ENCODE measurements at regions not wholly inside any gene's neighbourhood (a gene's known extent, or its start where the extent isn't known, plus 50 kb on each side); places are given as distances from the start of the nearest gene placed in this dataset.

DNA sequence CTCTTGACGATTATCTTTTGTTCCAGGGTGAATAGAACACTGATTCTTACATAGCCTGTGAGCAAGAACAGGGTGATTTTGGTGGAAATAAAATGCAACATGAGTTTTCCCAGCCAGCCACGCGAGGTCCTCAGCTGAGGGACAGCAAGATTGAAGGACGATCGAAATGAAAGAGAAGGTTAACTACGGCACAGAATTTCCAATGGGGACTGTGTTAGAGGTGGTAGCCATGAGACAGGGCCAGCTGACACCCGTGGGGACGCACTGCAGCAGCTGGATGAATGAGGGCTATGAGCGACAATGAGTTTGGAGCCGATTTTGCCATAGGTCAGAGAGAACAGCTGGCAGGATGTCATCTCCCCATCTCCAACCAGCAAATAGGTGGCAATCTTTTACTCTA lies 243.4 kb upstream of the PELI2 start:
- TF ChIP-seq, protein P1, sequence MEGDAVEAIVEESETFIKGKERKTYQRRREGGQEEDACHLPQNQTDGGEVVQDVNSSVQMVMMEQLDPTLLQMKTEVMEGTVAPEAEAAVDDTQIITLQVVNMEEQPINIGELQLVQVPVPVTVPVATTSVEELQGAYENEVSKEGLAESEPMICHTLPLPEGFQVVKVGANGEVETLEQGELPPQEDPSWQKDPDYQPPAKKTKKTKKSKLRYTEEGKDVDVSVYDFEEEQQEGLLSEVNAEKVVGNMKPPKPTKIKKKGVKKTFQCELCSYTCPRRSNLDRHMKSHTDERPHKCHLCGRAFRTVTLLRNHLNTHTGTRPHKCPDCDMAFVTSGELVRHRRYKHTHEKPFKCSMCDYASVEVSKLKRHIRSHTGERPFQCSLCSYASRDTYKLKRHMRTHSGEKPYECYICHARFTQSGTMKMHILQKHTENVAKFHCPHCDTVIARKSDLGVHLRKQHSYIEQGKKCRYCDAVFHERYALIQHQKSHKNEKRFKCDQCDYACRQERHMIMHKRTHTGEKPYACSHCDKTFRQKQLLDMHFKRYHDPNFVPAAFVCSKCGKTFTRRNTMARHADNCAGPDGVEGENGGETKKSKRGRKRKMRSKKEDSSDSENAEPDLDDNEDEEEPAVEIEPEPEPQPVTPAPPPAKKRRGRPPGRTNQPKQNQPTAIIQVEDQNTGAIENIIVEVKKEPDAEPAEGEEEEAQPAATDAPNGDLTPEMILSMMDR (IDR thresholded peaks at IDR 0.05; ENCODE audit: low read depth, low read length), result no peak
- no peak overlapping the region for H3K4me3 ChIP-seq (ENCODE audit: low read depth, low read length)

DNA sequence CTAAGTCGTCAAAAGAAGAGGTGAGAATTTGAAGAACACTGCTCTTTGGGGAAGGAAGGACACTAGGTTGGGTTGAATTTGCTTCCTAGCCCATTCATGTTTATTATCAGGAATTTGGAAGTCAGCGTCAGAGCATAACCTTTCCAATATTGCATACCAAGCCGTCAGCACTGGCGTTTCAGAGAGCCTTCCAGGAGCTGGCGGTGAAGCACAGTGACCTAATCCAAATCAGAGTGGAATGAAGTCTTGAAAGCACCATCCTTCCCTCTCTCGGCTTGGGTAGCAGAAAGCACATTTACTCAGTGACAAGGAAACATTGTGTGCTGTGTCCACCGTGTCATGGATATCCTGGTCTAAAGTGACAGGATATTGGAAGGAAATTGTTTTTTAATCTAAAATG lies 240.3 kb upstream of the PELI2 start:
- TF ChIP-seq, protein P1 (IDR thresholded peaks at IDR 0.05; ENCODE audit: low read depth, low read length), result no peak
- H3K4me3 ChIP-seq (ENCODE audit: low read depth, low read length), result no peak overlapping the region

DNA sequence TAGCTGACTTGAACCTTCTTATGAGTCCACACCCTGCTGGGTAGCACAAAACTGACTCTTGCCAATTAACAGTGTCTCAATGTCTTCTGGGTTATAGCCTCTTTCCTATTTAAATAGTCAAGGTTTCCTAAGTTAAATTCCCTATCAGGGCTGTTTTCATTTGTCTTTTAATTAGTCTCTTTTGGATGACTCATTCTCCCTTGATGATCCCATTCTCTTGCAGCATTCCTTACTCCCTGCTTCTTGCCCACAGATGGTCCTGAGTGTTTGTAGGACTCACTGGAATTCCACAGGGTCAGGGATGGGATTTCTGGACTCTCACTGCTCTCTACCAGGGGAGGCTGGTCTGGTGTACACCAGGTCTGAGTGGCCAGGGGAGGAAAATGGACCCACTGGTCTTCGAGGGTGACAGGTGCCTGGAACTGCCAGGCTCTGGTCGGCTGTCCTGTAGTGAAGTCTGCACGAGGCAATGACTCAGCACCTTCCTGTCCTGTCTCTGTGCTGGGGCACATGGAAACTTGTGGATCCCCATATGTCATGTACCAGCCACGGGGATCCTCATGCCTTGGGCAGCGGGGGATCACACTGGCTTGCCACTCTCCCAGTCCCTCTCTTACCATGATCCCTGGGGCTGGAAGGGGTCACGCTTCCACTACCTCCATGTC lies 236.5 kb upstream of the PELI2 start:
- no peak overlapping the region for H3K4me3 ChIP-seq (ENCODE audit: low read depth, low read length)
- TF ChIP-seq, protein P1 (IDR thresholded peaks at IDR 0.05; ENCODE audit: low read depth, low read length), result no peak

DNA sequence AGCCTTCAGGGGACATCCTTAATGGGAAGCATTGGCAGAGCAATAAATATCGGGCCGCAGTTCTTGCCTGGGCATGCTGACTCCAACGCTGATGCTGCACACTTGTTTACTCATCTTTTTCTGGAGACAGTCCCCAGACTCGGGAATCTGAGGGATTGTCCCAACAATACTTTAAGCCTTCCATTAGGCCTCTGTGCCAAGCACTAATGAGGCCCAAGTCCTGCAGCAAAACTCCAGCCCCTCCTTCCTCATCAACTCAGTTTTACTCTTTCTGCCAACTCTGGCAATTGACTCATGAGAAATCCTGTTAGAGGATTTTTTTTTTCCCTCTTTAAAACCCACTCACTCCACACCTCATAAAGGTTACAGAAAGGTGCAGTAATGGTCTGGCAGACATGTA lies 233.4 kb upstream of the PELI2 start:
- TF ChIP-seq, protein P1 (IDR thresholded peaks at IDR 0.05; ENCODE audit: low read depth, low read length), result no peak
- H3K4me3 ChIP-seq (ENCODE audit: low read depth, low read length), result no peak overlapping the region

DNA sequence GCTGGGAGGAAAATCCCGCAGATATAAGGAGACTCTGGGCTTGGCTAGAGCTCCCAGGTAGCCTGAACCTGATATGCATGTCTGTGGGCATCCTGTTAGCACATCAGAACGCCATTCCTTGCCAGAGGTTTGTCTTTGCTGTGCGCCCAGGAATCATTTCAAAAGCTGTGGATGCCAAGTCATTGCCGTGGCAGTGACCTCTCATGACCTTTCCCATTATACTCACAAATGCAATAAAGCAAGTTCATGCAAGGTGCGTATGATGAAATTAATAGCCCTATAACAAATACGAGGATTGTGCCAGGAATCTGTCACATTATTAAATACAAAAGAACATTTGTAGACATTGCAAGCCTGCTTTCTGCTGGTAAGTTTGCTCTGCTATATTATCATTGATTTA lies 229.1 kb upstream of the PELI2 start:
- TF ChIP-seq, protein P1 (IDR thresholded peaks at IDR 0.05; ENCODE audit: low read depth, low read length), result no peak
- H3K4me3 ChIP-seq (ENCODE audit: low read depth, low read length), result no peak overlapping the region

DNA sequence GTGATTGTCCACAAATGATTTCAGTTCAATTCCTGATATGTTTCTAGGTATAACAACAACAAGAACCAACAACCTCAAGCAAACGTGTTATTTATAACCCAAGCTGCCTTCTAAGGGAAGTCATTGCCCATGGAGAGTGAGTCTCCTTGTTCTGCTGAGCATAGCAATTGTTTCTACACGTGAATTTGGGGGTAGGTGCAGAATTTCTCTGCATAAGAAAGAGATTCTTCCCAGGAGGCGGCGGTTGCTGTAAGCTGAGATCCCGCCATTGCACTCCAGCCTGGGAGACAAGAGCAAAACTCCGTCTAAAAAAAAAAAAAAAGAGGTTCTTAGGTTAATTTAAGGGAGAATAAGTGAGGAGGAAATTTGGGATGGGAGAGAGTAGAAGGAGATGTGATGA lies 226.5 kb upstream of the PELI2 start:
- TF ChIP-seq, protein P1 (IDR thresholded peaks at IDR 0.05; ENCODE audit: low read depth, low read length), result no peak
- H3K4me3 ChIP-seq (ENCODE audit: low read depth, low read length), result no peak overlapping the region

DNA sequence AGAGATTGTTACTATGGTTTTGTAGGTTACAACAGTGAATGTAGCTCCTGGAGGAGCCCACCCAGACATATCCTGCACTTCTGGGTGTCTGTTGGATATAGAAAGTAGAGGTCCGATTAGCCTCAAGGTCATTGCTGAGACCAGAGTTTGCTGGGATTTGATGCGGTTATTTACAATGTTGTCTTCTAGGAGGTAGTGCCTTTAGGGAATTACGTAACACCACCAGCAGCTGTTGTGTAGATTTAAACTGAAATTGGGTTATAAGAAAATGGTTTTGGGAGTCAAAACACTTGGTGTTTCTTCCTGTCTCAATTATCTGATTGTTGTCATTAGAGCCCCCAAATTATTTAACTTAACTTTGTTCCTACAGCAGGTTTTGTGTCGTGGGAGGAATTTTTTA lies 225.3 kb upstream of the PELI2 start:
- TF ChIP-seq, protein P1 (IDR thresholded peaks at IDR 0.05; ENCODE audit: low read depth, low read length), result no peak
- no peak overlapping the region for H3K4me3 ChIP-seq (ENCODE audit: low read depth, low read length)
